ENCODE measurements at regions not wholly inside any gene's neighbourhood (a gene's known extent, or its start where the extent isn't known, plus 50 kb on each side); places are given as distances from the start of the nearest gene placed in this dataset.

DNA sequence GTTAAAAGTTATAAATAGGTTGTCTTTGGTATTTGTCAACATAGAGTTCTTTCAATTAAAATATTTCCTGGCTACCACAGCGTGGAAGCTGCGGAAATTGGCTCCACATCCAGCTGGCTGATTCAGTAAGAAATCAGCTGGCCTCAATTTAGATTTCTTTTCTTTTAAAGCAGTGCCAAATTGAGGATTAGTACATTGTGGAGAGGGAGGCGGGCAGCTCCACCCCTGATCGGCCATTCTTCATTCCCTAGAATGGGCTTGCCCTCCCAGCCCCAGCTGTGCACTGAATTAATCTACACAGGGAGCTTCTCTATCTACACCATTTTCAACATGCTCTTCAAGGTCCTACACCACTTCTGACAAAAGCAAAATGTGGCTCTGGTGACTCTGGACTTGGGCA lies 624.8 kb downstream of the DACH1 start:
- TF ChIP-seq, protein P1, sequence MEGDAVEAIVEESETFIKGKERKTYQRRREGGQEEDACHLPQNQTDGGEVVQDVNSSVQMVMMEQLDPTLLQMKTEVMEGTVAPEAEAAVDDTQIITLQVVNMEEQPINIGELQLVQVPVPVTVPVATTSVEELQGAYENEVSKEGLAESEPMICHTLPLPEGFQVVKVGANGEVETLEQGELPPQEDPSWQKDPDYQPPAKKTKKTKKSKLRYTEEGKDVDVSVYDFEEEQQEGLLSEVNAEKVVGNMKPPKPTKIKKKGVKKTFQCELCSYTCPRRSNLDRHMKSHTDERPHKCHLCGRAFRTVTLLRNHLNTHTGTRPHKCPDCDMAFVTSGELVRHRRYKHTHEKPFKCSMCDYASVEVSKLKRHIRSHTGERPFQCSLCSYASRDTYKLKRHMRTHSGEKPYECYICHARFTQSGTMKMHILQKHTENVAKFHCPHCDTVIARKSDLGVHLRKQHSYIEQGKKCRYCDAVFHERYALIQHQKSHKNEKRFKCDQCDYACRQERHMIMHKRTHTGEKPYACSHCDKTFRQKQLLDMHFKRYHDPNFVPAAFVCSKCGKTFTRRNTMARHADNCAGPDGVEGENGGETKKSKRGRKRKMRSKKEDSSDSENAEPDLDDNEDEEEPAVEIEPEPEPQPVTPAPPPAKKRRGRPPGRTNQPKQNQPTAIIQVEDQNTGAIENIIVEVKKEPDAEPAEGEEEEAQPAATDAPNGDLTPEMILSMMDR (conservative IDR thresholded peaks at IDR 0.05; ENCODE audit: low read length): no peak
- TF ChIP-seq EZH2phosphoT487 (IDR thresholded peaks at IDR 0.05; ENCODE audit: borderline replicate concordance): no peak

All from Loucy (cell line).